K562 (cell line): ENCODE measurements at regions not wholly inside any gene's neighbourhood (a gene's known extent, or its start where the extent isn't known, plus 50 kb on each side); places are given as distances from the start of the nearest gene placed in this dataset.

Experiments
- ATAC-seq: fragments of 200-7000 bp; cut with Tn5 transposase; 3 replicates; pipeline ENCODE4 v1.9.1; 2020; ENCODE audit warnings: moderate library complexity
- BruUV-seq: library from RNA; stranded (reverse); fragments of 400-500 nt; replicated peaks from 2 replicates; lab custom pipeline; 2021; lab: Mats Ljungman, UMichigan
- CTCF ChIA-PET: fragments of 300-600 bp; formaldehyde crosslinking; extraction: SDS; loops from one replicate; lab custom pipeline; 2021; ENCODE audit warnings: low intra/inter-chr PET ratio; lab: Yijun Ruan, JAX
- POLR2A ChIA-PET: fragments of 300-600, 350-650 bp; sonication (Branson Sonifier 250); formaldehyde crosslinking; extraction: SDS; loops from one replicate; lab custom pipeline; 2021; ENCODE audit warnings: antibody characterized with exemption, inconsistent platforms; lab: Yijun Ruan, JAX
- DNase-seq, 4 experiments: peaks; one replicate each; pipeline versions ENCODE4 v3.0.0 to v3.0.0-alpha.2; 2011 to 2018; ENCODE audit warnings: low spot score in 3 of 4, mixed read lengths in 3 of 4; ENCODE audit errors: extremely low read depth in 1 of 4
- FAIRE-seq: peaks from 2 replicates; lab custom pipeline; 2011; peaks lifted over from hg19 to GRCh38; lab: Jason Lieb, UNC
- H2AFZ ChIP-seq: 2 replicates; pipeline ENCODE4 v1.6.0; 2011; ENCODE audit warnings: low read depth, low read length, control low read depth, inconsistent platforms
- H3K27ac ChIP-seq: fragments of 200-600 bp; 3 replicates; pipeline ENCODE4 v1.8.0; 2011; ENCODE audit warnings: low read depth, mild to moderate bottlenecking, control low read depth, inconsistent platforms, low read length, moderate library complexity, mixed read lengths; ENCODE audit errors: extremely low read depth
- H3K27me3 ChIP-seq, 2 experiments: fragments of 300-600 bp in 1 of 2; 2 replicates in 1 of 2; 3 replicates in 1 of 2; pipeline versions ENCODE4 v1.6.0 to v1.8.0; 2011; ENCODE audit warnings: inconsistent platforms in 2 of 2, low read length in 2 of 2, mild to moderate bottlenecking in 1 of 2, mixed read lengths in 1 of 2, moderate library complexity in 1 of 2; ENCODE audit not compliant: control insufficient read depth in 2 of 2, insufficient read depth in 2 of 2
- H3K36me3 ChIP-seq: fragments of 300-600 bp; 3 replicates; pipeline ENCODE4 v1.8.0; 2011; ENCODE audit warnings: mild to moderate bottlenecking, low read length, inconsistent platforms; ENCODE audit not compliant: control insufficient read depth, insufficient read depth
- H3K4me1 ChIP-seq, 2 experiments: fragments of 200-600 bp in 1 of 2; replicated peaks in 1 of 2; 2 replicates in 1 of 2; 3 replicates in 1 of 2; pipeline versions ENCODE4 v1.5.1 to v1.8.0; 2011; ENCODE audit warnings: inconsistent platforms in 2 of 2, low read length in 2 of 2, mild to moderate bottlenecking in 1 of 2, mixed read lengths in 1 of 2, moderate library complexity in 1 of 2; ENCODE audit not compliant: control insufficient read depth in 2 of 2, insufficient read depth in 2 of 2
- H3K4me2 ChIP-seq: 2 replicates; pipeline ENCODE4 v1.6.1; 2011; ENCODE audit warnings: low read length, control low read depth, inconsistent platforms, mixed read lengths; ENCODE audit not compliant: insufficient read depth
- H3K4me3 ChIP-seq: fragments of 200-600 bp; sonication (generic), shearing (Covaris generic); 2 replicates; pipeline ENCODE4 v1.5.1; 2016; ENCODE audit warnings: control low read depth, inconsistent platforms
- H3K79me2 ChIP-seq: fragments of 200-600 bp; 3 replicates; pipeline ENCODE4 v1.8.0; 2011; ENCODE audit warnings: low read length, inconsistent platforms; ENCODE audit not compliant: control insufficient read depth, insufficient read depth
- H3K9ac ChIP-seq, 2 experiments: 2 replicates each; pipeline versions ENCODE4 v1.6.0 to v1.6.1; 2011; ENCODE audit warnings: low read depth in 2 of 2, low read length in 2 of 2, control low read depth in 1 of 2, inconsistent platforms in 1 of 2, mild to moderate bottlenecking in 1 of 2, mixed read lengths in 1 of 2; ENCODE audit not compliant: insufficient read depth in 1 of 2
- H3K9me1 ChIP-seq: one replicate; pipeline ENCODE4 v1.6.0; 2011; ENCODE audit warnings: inconsistent platforms, mild to moderate bottlenecking, low read length, moderate library complexity; ENCODE audit not compliant: control insufficient read depth, insufficient read depth
- H3K9me3 ChIP-seq: replicated peaks from 2 replicates; pipeline ENCODE4 v1.5.1; 2011; ENCODE audit warnings: low read depth, low read length, inconsistent platforms; ENCODE audit not compliant: control insufficient read depth, insufficient read depth
- H4K20me1 ChIP-seq: replicated peaks from 2 replicates; pipeline ENCODE4 v1.6.1; 2011; ENCODE audit warnings: low read length, inconsistent platforms, mixed read lengths; ENCODE audit not compliant: control insufficient read depth, insufficient read depth
- ARNT ChIP-seq, 2 experiments: fragments of 450-650 bp; IDR thresholded peaks; 2 replicates each; pipeline ENCODE4 v1.6.1; 2016; ENCODE audit warnings: mild to moderate bottlenecking in 1 of 2
- ATF3 ChIP-seq, 2 experiments: fragments of 450-650 bp in 1 of 2; sonication (generic) in 1 of 2; formaldehyde crosslinking in 1 of 2; IDR thresholded peaks in 1 of 2; conservative IDR thresholded peaks in 1 of 2; 2 replicates each; pipeline versions ENCODE4 v1.6.1 to v1.8.1; 2016 to 2023; ENCODE audit warnings: mild to moderate bottlenecking in 2 of 2, moderate library complexity in 2 of 2, inconsistent platforms in 1 of 2, missing genetic modification reagents in 1 of 2
- CHD4 ChIP-seq: fragments of 200-600 bp; sonication (generic); IDR thresholded peaks from 3 replicates; pipeline ENCODE4 v1.6.1; 2012; ENCODE audit warnings: low read depth, mild to moderate bottlenecking, mixed read lengths, low read length, inconsistent platforms; ENCODE audit not compliant: insufficient read depth, insufficient replicate concordance, poor library complexity, severe bottlenecking
- ELF2 ChIP-seq: fragments of 250-450 bp; sonication (Bioruptor Pico); IDR thresholded peaks from 2 replicates; pipeline ENCODE4 v1.5.0; 2021; ENCODE audit warnings: mild to moderate bottlenecking
- HBP1 ChIP-seq: fragments of 450-650 bp; formaldehyde crosslinking; IDR thresholded peaks from 2 replicates; pipeline ENCODE4 v1.4.0; 2022; ENCODE audit warnings: missing genetic modification characterization
- HMGN3 ChIP-seq: IDR thresholded peaks from 2 replicates; pipeline ENCODE4 v1.6.1; 2011; ENCODE audit warnings: borderline replicate concordance, low read depth, mild to moderate bottlenecking, mixed read lengths, low read length; ENCODE audit not compliant: insufficient read length; ENCODE audit errors: extremely low read depth
- RCOR1 ChIP-seq, 2 experiments: IDR thresholded peaks; 2 replicates each; pipeline ENCODE4 v1.6.1; 2012; ENCODE audit warnings: low read depth in 2 of 2, low read length in 2 of 2, borderline replicate concordance in 1 of 2, improper control_type of control experiment in 1 of 2
- RUNX1 ChIP-seq: sonication (generic); IDR thresholded peaks from 2 replicates; pipeline ENCODE4 v1.6.1; 2016; ENCODE audit warnings: antibody characterized with exemption, low read depth
- SMAD4 ChIP-seq: fragments of 250-450 bp; sonication (Bioruptor Pico); conservative IDR thresholded peaks from 2 replicates; pipeline ENCODE4 v1.8.0; 2021; ENCODE audit warnings: inconsistent platforms, mild to moderate bottlenecking, moderate library complexity
- SRSF3 ChIP-seq: fragments of 200-400 bp; formaldehyde crosslinking; IDR thresholded peaks from 2 replicates; pipeline ENCODE4 v1.6.1; 2016; ENCODE audit warnings: mild to moderate bottlenecking, low read length, moderate library complexity; ENCODE audit not compliant: insufficient read depth
- SRSF9 ChIP-seq: fragments of 200-400 bp; formaldehyde crosslinking; IDR thresholded peaks from 2 replicates; pipeline ENCODE4 v1.6.1; 2017; ENCODE audit warnings: low read depth, low read length, borderline replicate concordance
- WHSC1 ChIP-seq: IDR thresholded peaks from one replicate; pipeline ENCODE4 v1.6.1; 2012; ENCODE audit warnings: low read length, control low read depth, inconsistent platforms
- ZC3H11A ChIP-seq: IDR thresholded peaks from 2 replicates; pipeline ENCODE4 v1.6.1; 2012; ENCODE audit warnings: low read depth, low read length, improper control_type of control experiment
- ZSCAN29 ChIP-seq: fragments of 450-650 bp; IDR thresholded peaks from 2 replicates; pipeline ENCODE4 v1.6.1; 2017
- WGBS: fragments of 100-300 bp; shearing (Covaris generic); methylation state at CpG from one replicate; pipeline ENCODE4 v1.1.6; 2016; ENCODE audit warnings: low coverage, mixed read lengths; ENCODE audit not compliant: insufficient coverage; ENCODE audit errors: missing lambda C conversion rate; 5-methylcytosine and 5-hydroxymethylcytosine counted together
- in situ Hi-C: fragments of 300-500 bp; cut with MboI; formaldehyde crosslinking; loops from 4 replicates; pipeline ENCODE4 v1.15.0; 2018; ENCODE audit warnings: inconsistent platforms, mixed read lengths
- intact Hi-C: fragments of 100-400 bp; cut with micrococcal nuclease; formaldehyde crosslinking; loops from 2 replicates; pipeline ENCODE4 v1.14.2; 2022

GRCh38 chr5:40365342-40366330, 314.1 kb upstream of the PTGER4 start:
- intact Hi-C loops: no loop called here

GRCh38 chr5:40364441-40364840, 315.3 kb upstream of the PTGER4 start:
- ATAC-seq (no peak), FAIRE-seq (no peak), DNase-seq (no peak)
- Histone ChIP-seq H3K27me3 (no peaks in the 10 kb centered on the region), H3K4me2 (no peak overlapping the region), H3K9me3 (no peaks in the 10 kb centered on the region; the same call in 1 of the 2 replicates), H3K9ac (no peak overlapping the region), H3K36me3 (no peaks in the 10 kb centered on the region), H3K9me1 (no peaks in the 10 kb centered on the region), H3K4me1 (no peaks in the 10 kb centered on the region), H3K27ac (no peak overlapping the region), H2AFZ (no peak overlapping the region), H3K79me2 (no peaks in the 10 kb centered on the region), H3K4me3 (no peak overlapping the region), H4K20me1 (no peaks in the 10 kb centered on the region)
- 2% methylated on average over 3 of the region's 3 CpGs for WGBS
- intact Hi-C loops: no loop called here
- ChIA-PET POLR2A (no interaction called here), CTCF (interaction anchor here (0.6 kb wide), 1 partner anchor 97 kb away, joined by 3 read pairs; no protein-coding TSS in a partner anchor)
- no TSS peak for BruUV-seq
- in situ Hi-C loops: no loop called here
- TF ChIP-seq ARNT (IDR thresholded peaks at IDR 0.05): no peak
- no peak for TF ChIP-seq SRSF3
- TF ChIP-seq SMAD4: no peak
- no peak for TF ChIP-seq CHD4
- TF ChIP-seq SRSF9: no peak
- no peak for TF ChIP-seq ZC3H11A
- no peak for TF ChIP-seq ZSCAN29
- TF ChIP-seq HBP1 (CRISPR knock-in tag): no peak
- TF ChIP-seq ELF2 (CRISPR knock-in tag): no peak
- no peak for TF ChIP-seq RUNX1
- TF ChIP-seq ATF3 (IDR thresholded peaks at IDR 0.05): no peak
- TF ChIP-seq ATF3 (CRISPR knock-in tag; conservative IDR thresholded peaks at IDR 0.05): no peak

More at GRCh38 chr5:40365342-40366330, 314.1 kb upstream of the PTGER4 start:
- H4K20me1 ChIP-seq: no peaks in the 10 kb centered on the region
- WGBS: 3% methylated on average over 2 of the region's 2 CpGs
- FAIRE-seq: no peak
- no TSS peak for BruUV-seq
- H3K4me2 ChIP-seq: no peak overlapping the region
- H3K9ac ChIP-seq: no peak overlapping the region
- no peak overlapping the region for H3K27ac ChIP-seq
- no peaks in the 10 kb centered on the region for H3K36me3 ChIP-seq
- POLR2A ChIA-PET: no interaction called here
- CTCF ChIA-PET: no interaction called here
- in situ Hi-C loops: no loop called here
- no peaks in the 10 kb centered on the region for H3K27me3 ChIP-seq
- no peaks in the 10 kb centered on the region for H3K9me1 ChIP-seq
- H3K4me1 ChIP-seq: no peaks in the 10 kb centered on the region
- no peak for ATAC-seq
- DNase-seq: no peak
- no peaks in the 10 kb centered on the region for H3K79me2 ChIP-seq
- TF ChIP-seq HMGN3 (no peak), WHSC1 (no peak), RCOR1 (IDR thresholded peaks at IDR 0.05; ENCODE audit: borderline replicate concordance in 1 of 2, low read depth in 2 of 2, low read length in 2 of 2) (no peak)
- H3K9me3 ChIP-seq: no peaks in the 10 kb centered on the region; the same call in 1 of the 2 replicates
- no peak overlapping the region for H3K4me3 ChIP-seq
- no peak overlapping the region for H2AFZ ChIP-seq
